Effector memory CD8-positive, alpha-beta T cell (primary cell): ENCODE measurements at regions not wholly inside any gene's neighbourhood (a gene's known extent, or its start where the extent isn't known, plus 50 kb on each side); places are given as distances from the start of the nearest gene placed in this dataset.
"Not testable (repeated sequence)": the region's sequence is repeated elsewhere in the genome, so short reads cannot be mapped to it uniquely, and the experiment has no call there.

Experiments
- ATAC-seq: fragments of 150-1000 bp; cut with Tn5 transposase; replicated peaks from 2 replicates; pipeline ENCODE4 v1.10.0; 2021; ENCODE audit warnings: mild to moderate bottlenecking, moderate library complexity
- DNase-seq, 3 experiments: peaks; one replicate each; pipeline ENCODE4 v3.0.0; 2021
- H3K27ac Mint-ChIP-seq, 2 donors: one replicate each; pipeline ENCODE4 v1.8.0; 2022; ENCODE audit warnings: mild to moderate bottlenecking in 2 of 2, mixed read lengths in 2 of 2, moderate library complexity in 2 of 2
- H3K27me3 Mint-ChIP-seq, 2 donors: one replicate each; pipeline ENCODE4 v1.8.0; 2022; ENCODE audit warnings: mixed read lengths in 2 of 2
- H3K36me3 Mint-ChIP-seq: one replicate; pipeline ENCODE4 v1.8.0; 2022; ENCODE audit warnings: mild to moderate bottlenecking, moderate library complexity, mixed read lengths; ENCODE audit not compliant: insufficient read depth
- H3K4me1 Mint-ChIP-seq, 2 donors: one replicate each; pipeline ENCODE4 v1.8.0; 2022; ENCODE audit warnings: low read depth in 2 of 2, mixed read lengths in 2 of 2
- H3K4me3 Mint-ChIP-seq, 2 donors: one replicate each; pipeline ENCODE4 v1.8.0; 2022; ENCODE audit warnings: mild to moderate bottlenecking in 2 of 2, mixed read lengths in 2 of 2, moderate library complexity in 2 of 2
- H3K9me3 Mint-ChIP-seq, 2 donors: one replicate each; pipeline ENCODE4 v1.8.0; 2022; ENCODE audit warnings: mixed read lengths in 2 of 2

DNA sequence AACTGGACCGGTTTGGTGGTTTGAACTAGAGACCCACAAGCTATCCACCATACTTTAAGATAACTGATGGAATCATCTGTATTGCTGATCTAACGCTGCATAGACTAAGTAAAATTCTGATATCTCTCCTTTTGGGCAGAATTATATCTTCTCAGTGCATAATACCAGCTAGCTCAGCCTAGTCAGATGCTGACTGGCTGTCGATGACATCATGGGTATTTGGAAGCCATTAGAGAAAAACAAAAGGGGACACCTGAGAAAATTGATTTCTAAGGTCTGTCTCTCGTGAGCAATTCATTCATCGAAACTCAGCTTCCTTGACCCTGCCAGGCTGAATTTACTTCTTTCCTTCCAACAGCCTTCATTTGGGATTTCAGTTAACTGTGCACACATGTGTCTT, 263.0 kb upstream of the CCL2 start:
- Mint-ChIP-seq H3K36me3 (no peaks in the 10 kb centered on the region), H3K4me3 (no peak overlapping the region)

DNA sequence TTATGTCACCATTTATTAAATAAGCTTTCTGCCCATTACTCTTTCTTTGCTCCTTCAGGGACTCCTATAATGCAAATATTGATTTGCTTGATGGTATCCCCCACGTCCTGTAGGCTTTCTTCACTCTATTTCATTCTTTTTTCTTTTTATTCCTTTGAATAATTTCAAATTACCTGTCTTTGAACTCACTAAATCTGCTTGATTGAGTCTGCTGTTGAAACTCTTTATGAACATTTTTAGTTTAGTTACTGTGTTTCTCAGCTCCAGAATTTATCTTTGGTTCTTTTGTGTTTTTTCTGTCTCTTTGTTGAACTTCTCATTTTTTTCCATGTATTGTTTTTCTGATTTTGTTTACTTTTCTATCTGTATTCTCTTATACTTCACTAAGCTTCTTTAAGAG, 254.4 kb upstream of the CCL2 start:
- peaks cover 7 to 16% of the 10 kb centered on the region in 2 donors for H3K9me3 Mint-ChIP-seq
- H3K4me3 Mint-ChIP-seq = no peak overlapping the region
- H3K27ac Mint-ChIP-seq = no peak overlapping the region
- ATAC-seq (no peak), DNase-seq (no peak)
- H3K4me1 Mint-ChIP-seq = no peaks in the 10 kb centered on the region
- peaks cover 9 to 28% of the 10 kb centered on the region in 2 donors for H3K27me3 Mint-ChIP-seq
- no peaks in the 10 kb centered on the region for H3K36me3 Mint-ChIP-seq

More for the DNA sequence above, 263.0 kb upstream of the CCL2 start:
- no peaks in the 10 kb centered on the region for H3K4me1 Mint-ChIP-seq
- no peaks in the 10 kb centered on the region for H3K9me3 Mint-ChIP-seq
- H3K27me3 Mint-ChIP-seq = peaks cover 19 to 29% of the 10 kb centered on the region in 2 donors
- DNase-seq (no peak), ATAC-seq (no peak)
- H3K27ac Mint-ChIP-seq = no peak overlapping the region

- no peaks in the 10 kb centered on the region for H3K4me1 Mint-ChIP-seq
- no peak overlapping the region for H3K27ac Mint-ChIP-seq
- no peaks in the 10 kb centered on the region for H3K36me3 Mint-ChIP-seq
- H3K9me3 Mint-ChIP-seq = peaks cover 7 to 16% of the 10 kb centered on the region in 2 donors
- no peak overlapping the region for H3K4me3 Mint-ChIP-seq
- H3K27me3 Mint-ChIP-seq = peaks cover 15 to 35% of the 10 kb centered on the region in 2 donors
- ATAC-seq = no peak
- DNase-seq = no peak
Measured at GRCh38 chr17:34001246-34001645, 253.8 kb upstream of the CCL2 start.

GRCh38 chr17:34006126-34006525, 249.0 kb upstream of the CCL2 start:
- no peak overlapping the region for H3K27ac Mint-ChIP-seq
- no peaks in the 10 kb centered on the region for H3K36me3 Mint-ChIP-seq
- ATAC-seq (no peak), DNase-seq (no peak)
- H3K4me3 Mint-ChIP-seq = no peak overlapping the region
- H3K9me3 Mint-ChIP-seq = peaks cover 0 to 6% of the 10 kb centered on the region in 2 donors
- no peaks in the 10 kb centered on the region for H3K4me1 Mint-ChIP-seq
- peaks cover 28 to 41% of the 10 kb centered on the region in 2 donors for H3K27me3 Mint-ChIP-seq

DNA sequence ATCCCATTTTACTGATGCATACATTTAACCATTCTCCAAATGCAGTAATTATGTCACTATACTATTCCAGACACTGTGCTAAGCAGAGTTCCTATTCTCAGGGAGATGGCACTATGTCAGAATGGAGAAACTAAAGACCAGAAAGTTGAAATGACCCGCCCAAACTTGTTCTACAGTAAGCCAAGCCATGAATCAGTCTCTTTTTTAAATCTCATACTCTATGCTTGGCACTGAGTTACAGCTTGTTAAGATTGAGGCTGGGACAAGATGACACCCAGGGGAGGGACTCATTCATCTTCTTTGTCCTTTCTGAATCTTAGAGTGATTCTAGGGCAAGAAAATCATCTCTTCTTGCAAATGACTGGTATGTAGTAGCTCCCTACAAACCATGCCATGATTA, 247.0 kb upstream of the CCL2 start:
- no peaks in the 10 kb centered on the region for H3K36me3 Mint-ChIP-seq
- ATAC-seq (no peak), DNase-seq (no peak)
- peaks cover 36 to 48% of the 10 kb centered on the region in 2 donors for H3K27me3 Mint-ChIP-seq
- H3K4me3 Mint-ChIP-seq = no peak overlapping the region
- no peaks in the 10 kb centered on the region for H3K4me1 Mint-ChIP-seq
- H3K9me3 Mint-ChIP-seq = no peaks in the 10 kb centered on the region
- no peak overlapping the region for H3K27ac Mint-ChIP-seq

DNA sequence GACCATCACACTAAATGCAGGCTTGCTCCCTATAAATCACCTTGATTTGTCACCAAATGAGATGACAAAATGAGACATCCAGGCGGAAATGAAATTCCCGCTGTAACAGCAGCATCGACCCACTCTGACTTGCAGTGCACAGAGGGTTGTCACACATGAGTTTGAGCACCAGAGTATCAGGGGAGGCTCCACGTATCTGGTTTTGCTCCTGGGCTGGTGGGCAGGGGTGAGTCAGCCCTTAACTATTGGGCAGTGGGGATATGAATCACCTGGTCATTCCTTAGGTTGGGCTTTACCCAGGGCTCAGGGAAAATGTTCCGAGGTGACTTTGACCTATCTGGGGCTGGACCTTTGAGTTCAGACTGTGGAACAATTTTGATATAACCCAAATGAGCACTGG, 245.2 kb upstream of the CCL2 start:
- Mint-ChIP-seq H3K27ac (no peak overlapping the region), H3K9me3 (no peaks in the 10 kb centered on the region), H3K27me3 (peaks cover 35 to 41% of the 10 kb centered on the region in 2 donors), H3K4me3 (no peak overlapping the region), H3K36me3 (no peaks in the 10 kb centered on the region), H3K4me1 (no peaks in the 10 kb centered on the region)
- no peak for DNase-seq
- ATAC-seq = no peak

- Mint-ChIP-seq H3K36me3 (no peaks in the 10 kb centered on the region), H3K27me3 (peaks cover 34 to 41% of the 10 kb centered on the region in 2 donors), H3K9me3 (no peaks in the 10 kb centered on the region), H3K4me1 (no peaks in the 10 kb centered on the region), H3K27ac (no peak overlapping the region), H3K4me3 (no peak overlapping the region)
- ATAC-seq = no peak
- DNase-seq = no peak
Measured at GRCh38 chr17:34010534-34010933, 244.6 kb upstream of the CCL2 start.

- ATAC-seq (no peak), DNase-seq (no peak)
- Mint-ChIP-seq H3K36me3 (no peaks in the 10 kb centered on the region), H3K4me1 (no peaks in the 10 kb centered on the region), H3K9me3 (no peaks in the 10 kb centered on the region), H3K4me3 (no peak overlapping the region), H3K27ac (no peak overlapping the region), H3K27me3 (peaks cover 26 to 37% of the 10 kb centered on the region in 2 donors)
Measured at GRCh38 chr17:34011599-34011998, 243.5 kb upstream of the CCL2 start.

DNA sequence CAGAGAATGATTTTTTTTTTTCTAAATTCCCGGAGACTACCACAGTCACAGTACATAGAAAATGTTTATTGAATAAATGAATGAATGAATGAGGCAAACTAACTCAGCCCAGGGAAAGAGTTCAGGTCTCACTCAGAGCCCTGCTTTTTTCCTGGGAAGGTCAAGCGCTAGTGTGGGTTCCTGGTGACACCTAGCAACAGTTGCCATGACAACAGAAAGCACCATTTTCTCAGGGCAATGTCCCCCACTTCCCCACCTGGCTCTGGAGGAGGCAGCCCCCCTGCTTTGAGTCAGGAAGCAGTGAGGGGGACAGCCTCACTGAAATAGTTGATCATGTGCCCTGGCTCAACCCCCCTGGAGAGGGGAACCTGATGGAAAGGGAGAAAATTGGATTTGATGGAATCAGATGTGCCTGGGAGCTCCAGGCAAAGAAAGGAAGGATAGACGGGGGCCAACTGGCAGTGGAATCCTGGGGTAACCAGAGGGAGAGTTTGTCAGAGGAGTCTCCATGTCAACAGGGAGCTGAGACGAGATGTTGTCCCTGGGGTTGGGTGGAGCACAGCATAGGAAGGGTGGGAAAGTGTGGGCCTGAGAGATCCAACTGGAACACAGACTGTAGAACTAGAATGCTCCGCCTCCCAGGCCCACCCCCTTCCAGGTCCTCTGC, 242.2 kb upstream of the CCL2 start:
- no peaks in the 10 kb centered on the region for H3K36me3 Mint-ChIP-seq
- no peak overlapping the region for H3K27ac Mint-ChIP-seq
- no peak overlapping the region for H3K4me3 Mint-ChIP-seq
- H3K27me3 Mint-ChIP-seq = peaks cover 26 to 33% of the 10 kb centered on the region in 2 donors
- ATAC-seq = no peak
- no peaks in the 10 kb centered on the region for H3K4me1 Mint-ChIP-seq
- H3K9me3 Mint-ChIP-seq = no peaks in the 10 kb centered on the region
- DNase-seq = no peak

- no peak for ATAC-seq
Measured at GRCh38 chr17:34015253-34015652, 239.8 kb upstream of the CCL2 start.

GRCh38 chr17:34024386-34024785, 230.7 kb upstream of the CCL2 start:
- DNase-seq = no peak
- H3K27ac Mint-ChIP-seq = no peak overlapping the region
- no peak overlapping the region for H3K4me3 Mint-ChIP-seq
- no peaks in the 10 kb centered on the region for H3K36me3 Mint-ChIP-seq
- peaks cover 39 to 58% of the 10 kb centered on the region in 2 donors for H3K27me3 Mint-ChIP-seq
- ATAC-seq = no peak
- no peaks in the 10 kb centered on the region for H3K9me3 Mint-ChIP-seq
- no peaks in the 10 kb centered on the region for H3K4me1 Mint-ChIP-seq

More at GRCh38 chr17:34015253-34015652, 239.8 kb upstream of the CCL2 start:
- Mint-ChIP-seq H3K9me3 (no peaks in the 10 kb centered on the region), H3K36me3 (no peaks in the 10 kb centered on the region), H3K4me1 (no peaks in the 10 kb centered on the region), H3K4me3 (no peak overlapping the region), H3K27me3 (peaks cover 21 to 28% of the 10 kb centered on the region in 2 donors), H3K27ac (no peak overlapping the region)
- DNase-seq = no peak

DNA sequence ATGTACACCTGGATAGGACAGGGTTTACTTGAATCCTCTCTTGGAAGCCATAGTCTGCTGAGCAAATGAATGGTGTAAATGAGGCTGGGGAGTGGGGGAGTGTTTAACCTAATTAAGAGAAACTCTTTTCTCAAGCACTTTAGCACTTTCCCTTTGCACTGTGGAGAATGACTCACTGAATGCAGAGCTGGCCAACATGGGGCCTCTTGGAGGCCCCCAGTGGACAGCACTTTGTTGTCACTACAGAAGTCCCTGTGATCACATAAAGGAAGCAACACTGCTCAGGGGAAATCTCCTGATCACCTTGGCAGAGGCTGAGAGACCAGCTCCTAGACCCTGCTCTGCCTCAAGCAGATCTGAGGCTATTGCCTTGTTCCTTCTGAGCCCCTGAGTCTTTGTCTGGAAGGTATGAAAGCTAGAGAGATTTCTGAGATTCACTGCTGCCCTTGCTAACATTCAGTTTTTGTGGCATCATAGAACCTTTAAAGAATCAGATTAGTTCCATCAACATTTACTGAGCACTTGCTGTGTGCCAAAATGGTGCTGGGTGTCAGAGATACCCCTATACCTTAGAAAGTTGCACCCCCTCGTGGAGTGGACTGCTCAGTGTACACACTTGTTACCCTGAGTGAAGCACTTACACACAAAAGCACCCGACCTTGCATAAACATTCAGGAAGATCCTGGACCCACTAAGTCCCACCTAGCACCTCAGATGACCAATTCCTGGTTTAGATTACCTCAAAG, 230.1 kb upstream of the CCL2 start:
- Mint-ChIP-seq H3K4me1 (no peaks in the 10 kb centered on the region), H3K27me3 (peaks cover 45 to 64% of the 10 kb centered on the region in 2 donors)
- no peak for DNase-seq

DNA sequence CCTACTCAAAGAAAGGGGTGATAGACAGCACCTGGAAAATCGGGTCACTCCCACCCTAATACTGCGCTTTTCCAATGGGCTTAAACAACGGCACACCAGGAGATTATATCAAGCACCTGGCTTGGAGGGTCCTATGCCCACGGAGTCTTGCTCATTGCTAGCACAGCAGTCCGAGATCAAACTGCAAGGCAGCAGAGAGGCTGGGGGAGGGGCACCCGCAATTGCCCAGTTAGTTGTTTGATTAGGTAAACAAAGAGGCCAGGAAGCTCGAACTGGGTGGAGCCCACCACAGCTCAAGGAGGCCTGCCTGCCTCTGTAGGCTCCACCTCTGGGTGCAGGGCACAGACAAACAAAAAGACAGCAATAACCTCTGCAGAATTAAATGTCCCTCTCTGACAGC, 224.5 kb upstream of the CCL2 start:
- H3K4me3 Mint-ChIP-seq, H3K36me3 Mint-ChIP-seq, ATAC-seq, DNase-seq, H3K4me1 Mint-ChIP-seq, H3K27ac Mint-ChIP-seq, H3K9me3 Mint-ChIP-seq: not testable (repeated sequence)
- H3K27me3 Mint-ChIP-seq = peaks cover 40 to 44% of the 10 kb centered on the region in 2 donors

More for the DNA sequence above, 230.1 kb upstream of the CCL2 start:
- Mint-ChIP-seq H3K36me3 (no peaks in the 10 kb centered on the region), H3K27ac (no peak overlapping the region), H3K4me3 (no peak overlapping the region), H3K9me3 (no peaks in the 10 kb centered on the region)
- no peak for ATAC-seq

DNA sequence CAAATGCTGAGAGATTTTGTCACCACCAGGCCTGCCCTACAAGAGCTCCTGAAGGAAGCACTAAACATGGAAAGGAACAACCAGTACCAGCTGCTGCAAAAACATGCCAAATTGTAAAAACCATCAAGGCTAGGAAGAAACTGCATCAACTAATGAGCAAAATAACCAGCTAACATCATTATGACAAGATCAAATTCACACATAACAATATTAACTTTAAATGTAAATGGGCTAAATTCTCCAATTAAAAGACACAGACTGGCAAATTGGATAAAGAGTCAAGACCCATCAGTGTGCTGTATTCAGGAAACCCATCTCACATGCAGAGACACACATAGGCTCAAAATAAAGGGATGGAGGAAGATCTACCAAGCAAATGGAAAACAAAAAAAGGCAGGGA, 222.8 kb upstream of the CCL2 start:
- H3K4me1 Mint-ChIP-seq, DNase-seq, H3K4me3 Mint-ChIP-seq, H3K27ac Mint-ChIP-seq, H3K36me3 Mint-ChIP-seq, H3K9me3 Mint-ChIP-seq, ATAC-seq: not testable (repeated sequence)
- H3K27me3 Mint-ChIP-seq = peaks cover 31 to 37% of the 10 kb centered on the region in 2 donors
